ENCODE measurements at regions not wholly inside any gene's neighbourhood (a gene's known extent, or its start where the extent isn't known, plus 50 kb on each side); places are given as distances from the start of the nearest gene placed in this dataset.
A peak's percentile ranks its signal among the peaks of the same experiment; 100 is the strongest.
"Not testable (repeated sequence)": the region's sequence is repeated elsewhere in the genome, so short reads cannot be mapped to it uniquely, and the experiment has no call there.

DNA sequence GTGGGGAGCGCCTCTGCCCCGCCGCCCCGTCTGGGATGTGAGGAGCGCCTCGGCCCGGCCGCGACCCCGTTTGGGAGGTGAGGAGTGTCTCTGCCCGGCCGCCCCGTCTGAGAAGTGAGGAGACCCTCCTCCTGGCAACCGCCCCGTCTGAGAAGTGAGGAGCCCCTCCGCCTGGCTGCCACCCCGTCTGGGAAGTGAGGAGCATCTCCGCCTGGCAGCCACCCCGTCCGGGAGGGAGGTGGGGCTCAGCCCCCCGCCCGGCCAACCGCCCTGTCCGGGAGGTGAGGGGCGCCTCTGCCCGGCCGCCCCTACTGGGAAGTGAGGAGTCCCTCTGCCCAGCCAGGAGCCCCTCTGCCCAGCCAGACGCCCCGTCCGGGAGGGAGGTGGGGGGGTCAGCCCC lies 61.8 kb upstream of the SVIL start:
- H3K4me1 ChIP-seq (ENCODE audit: control insufficient read depth in 4 of 4, insufficient read depth in 4 of 4, low read length in 3 of 4); H3K9me3 ChIP-seq (ENCODE audit: control insufficient read depth in 4 of 4, low read length in 3 of 4); H3K27ac ChIP-seq (ENCODE audit: low read depth in 1 of 2, low read length in 2 of 2); DNase-seq (ENCODE audit: low spot score); H3K9ac ChIP-seq (ENCODE audit: low read depth in 1 of 2, low read length in 2 of 2); H3K36me3 ChIP-seq (ENCODE audit: control insufficient read depth in 4 of 4, insufficient read depth in 3 of 4, low read depth in 1 of 4, low read length in 3 of 4); H3K27me3 ChIP-seq (ENCODE audit: control insufficient read depth in 4 of 4, insufficient read depth in 4 of 4, low read length in 3 of 4); H3K4me3 ChIP-seq (ENCODE audit: low read depth in 1 of 3, low read length in 3 of 3): not testable (repeated sequence)
- WGBS, result 96% methylated on average over 30 of the region's 30 CpGs

DNA sequence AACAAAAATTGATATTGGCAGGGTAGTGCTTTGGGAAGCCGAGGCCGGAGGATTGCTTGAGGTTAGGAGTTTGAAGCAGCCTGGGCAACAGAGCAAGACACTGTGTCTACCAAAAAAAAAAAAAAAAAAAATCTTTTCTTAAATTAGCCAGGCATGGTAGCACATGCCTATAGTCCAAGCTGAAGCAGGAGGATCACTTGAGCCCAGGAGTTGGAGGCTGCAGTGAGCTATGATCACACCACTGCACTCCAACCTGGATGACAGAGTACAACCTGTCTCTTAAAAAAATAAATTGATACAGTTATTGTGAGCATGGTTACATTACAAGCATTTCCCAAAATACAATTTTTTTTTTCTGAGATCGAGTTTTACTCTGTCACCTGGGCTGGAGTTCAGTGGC lies 59.4 kb upstream of the SVIL start:
- H3K9ac ChIP-seq (ENCODE audit: low read depth in 1 of 2, low read length in 2 of 2), result no peak overlapping the region
- 97% methylated on average over 3 of the region's 3 CpGs for WGBS

DNA sequence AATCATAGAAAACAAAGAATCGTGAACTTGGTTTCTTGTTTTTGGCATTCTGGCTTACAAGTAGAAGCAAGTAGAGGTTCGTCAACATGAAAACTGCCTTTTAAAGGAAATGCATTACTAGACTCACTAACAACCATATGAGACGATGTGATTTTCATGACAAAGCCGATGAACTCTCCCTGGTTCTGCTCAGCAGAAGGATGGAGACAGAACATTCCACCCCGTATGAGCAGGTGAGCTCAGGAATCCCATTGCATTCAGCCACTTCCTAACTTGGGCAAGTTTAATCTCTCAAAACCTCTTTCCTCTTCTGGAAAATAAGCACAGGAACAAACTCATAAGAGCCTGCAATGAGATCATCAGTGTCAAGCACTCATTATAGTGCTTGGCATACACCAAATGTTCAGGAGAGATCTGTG lies 57.4 kb upstream of the SVIL start:
- Histone ChIP-seq H3K4me3 (ENCODE audit: low read depth in 1 of 3, low read length in 3 of 3) (no peak overlapping the region), H3K27me3 (ENCODE audit: control insufficient read depth in 4 of 4, insufficient read depth in 4 of 4, low read length in 3 of 4) (no peaks in the 10 kb centered on the region), H3K27ac (ENCODE audit: low read depth in 1 of 2, low read length in 2 of 2) (peak overlapping the region in 1 of 2 donors; percentile 37), H3K9me3 (ENCODE audit: control insufficient read depth in 4 of 4, low read length in 3 of 4) (no peaks in the 10 kb centered on the region), H3K36me3 (ENCODE audit: control insufficient read depth in 4 of 4, insufficient read depth in 3 of 4, low read depth in 1 of 4, low read length in 3 of 4) (peaks cover 0 to 2% (median 0%) of the 10 kb centered on the region in 4 donors), H3K9ac (ENCODE audit: low read depth in 1 of 2, low read length in 2 of 2) (no peak overlapping the region), H3K4me1 (ENCODE audit: control insufficient read depth in 4 of 4, insufficient read depth in 4 of 4, low read length in 3 of 4) (peaks cover 3 to 14% (median 8%) of the 10 kb centered on the region in 4 donors)
- 78% methylated on average over 5 of the region's 5 CpGs for WGBS
- no peak for TF ChIP-seq HNF4G (IDR thresholded peaks at IDR 0.05)
- TF ChIP-seq YY1 (IDR thresholded peaks at IDR 0.05), result no peak
- TF ChIP-seq NR2F2 (IDR thresholded peaks at IDR 0.05), result no peak
- TF ChIP-seq FOXA2 (IDR thresholded peaks at IDR 0.05), result no peak
- TF ChIP-seq, protein P1, sequence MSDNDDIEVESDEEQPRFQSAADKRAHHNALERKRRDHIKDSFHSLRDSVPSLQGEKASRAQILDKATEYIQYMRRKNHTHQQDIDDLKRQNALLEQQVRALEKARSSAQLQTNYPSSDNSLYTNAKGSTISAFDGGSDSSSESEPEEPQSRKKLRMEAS (IDR thresholded peaks at IDR 0.05), result no peak
- no peak for TF ChIP-seq FOXA1 (IDR thresholded peaks at IDR 0.05)
- no peak for TF ChIP-seq EGR1 (IDR thresholded peaks at IDR 0.05; ENCODE audit: low read depth in 2 of 2)
- TF ChIP-seq SP1 (IDR thresholded peaks at IDR 0.05), result no peak
- TF ChIP-seq, protein P2, sequence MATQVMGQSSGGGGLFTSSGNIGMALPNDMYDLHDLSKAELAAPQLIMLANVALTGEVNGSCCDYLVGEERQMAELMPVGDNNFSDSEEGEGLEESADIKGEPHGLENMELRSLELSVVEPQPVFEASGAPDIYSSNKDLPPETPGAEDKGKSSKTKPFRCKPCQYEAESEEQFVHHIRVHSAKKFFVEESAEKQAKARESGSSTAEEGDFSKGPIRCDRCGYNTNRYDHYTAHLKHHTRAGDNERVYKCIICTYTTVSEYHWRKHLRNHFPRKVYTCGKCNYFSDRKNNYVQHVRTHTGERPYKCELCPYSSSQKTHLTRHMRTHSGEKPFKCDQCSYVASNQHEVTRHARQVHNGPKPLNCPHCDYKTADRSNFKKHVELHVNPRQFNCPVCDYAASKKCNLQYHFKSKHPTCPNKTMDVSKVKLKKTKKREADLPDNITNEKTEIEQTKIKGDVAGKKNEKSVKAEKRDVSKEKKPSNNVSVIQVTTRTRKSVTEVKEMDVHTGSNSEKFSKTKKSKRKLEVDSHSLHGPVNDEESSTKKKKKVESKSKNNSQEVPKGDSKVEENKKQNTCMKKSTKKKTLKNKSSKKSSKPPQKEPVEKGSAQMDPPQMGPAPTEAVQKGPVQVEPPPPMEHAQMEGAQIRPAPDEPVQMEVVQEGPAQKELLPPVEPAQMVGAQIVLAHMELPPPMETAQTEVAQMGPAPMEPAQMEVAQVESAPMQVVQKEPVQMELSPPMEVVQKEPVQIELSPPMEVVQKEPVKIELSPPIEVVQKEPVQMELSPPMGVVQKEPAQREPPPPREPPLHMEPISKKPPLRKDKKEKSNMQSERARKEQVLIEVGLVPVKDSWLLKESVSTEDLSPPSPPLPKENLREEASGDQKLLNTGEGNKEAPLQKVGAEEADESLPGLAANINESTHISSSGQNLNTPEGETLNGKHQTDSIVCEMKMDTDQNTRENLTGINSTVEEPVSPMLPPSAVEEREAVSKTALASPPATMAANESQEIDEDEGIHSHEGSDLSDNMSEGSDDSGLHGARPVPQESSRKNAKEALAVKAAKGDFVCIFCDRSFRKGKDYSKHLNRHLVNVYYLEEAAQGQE (IDR thresholded peaks at IDR 0.05), result no peak
- TF ChIP-seq RAD21 (IDR thresholded peaks at IDR 0.05), result no peak
- no peak for TF ChIP-seq ATF3 (IDR thresholded peaks at IDR 0.05)
- DNase-seq (ENCODE audit: low spot score), result no peak

More for the DNA sequence above, 59.4 kb upstream of the SVIL start:
- H3K27ac ChIP-seq (ENCODE audit: low read depth in 1 of 2, low read length in 2 of 2), result no peak overlapping the region
- H3K4me3 ChIP-seq (ENCODE audit: low read depth in 1 of 3, low read length in 3 of 3), result no peak overlapping the region
- no peaks in the 10 kb centered on the region for H3K9me3 ChIP-seq (ENCODE audit: control insufficient read depth in 4 of 4, low read length in 3 of 4)
- no peak for DNase-seq (ENCODE audit: low spot score)
- TF ChIP-seq ZBTB33 (IDR thresholded peaks at IDR 0.05) (no peak), YY1 (IDR thresholded peaks at IDR 0.05) (no peak), RAD21 (IDR thresholded peaks at IDR 0.05) (no peak), JUND (IDR thresholded peaks at IDR 0.05) (no peak), NR2F2 (IDR thresholded peaks at IDR 0.05) (no peak)
- TF ChIP-seq, protein P1 (IDR thresholded peaks at IDR 0.05), result no peak
- H3K4me1 ChIP-seq (ENCODE audit: control insufficient read depth in 4 of 4, insufficient read depth in 4 of 4, low read length in 3 of 4), result no peaks in the 10 kb centered on the region
- peaks cover 0 to 2% (median 0%) of the 10 kb centered on the region in 4 donors for H3K36me3 ChIP-seq (ENCODE audit: control insufficient read depth in 4 of 4, insufficient read depth in 3 of 4, low read depth in 1 of 4, low read length in 3 of 4)
- no peaks in the 10 kb centered on the region for H3K27me3 ChIP-seq (ENCODE audit: control insufficient read depth in 4 of 4, insufficient read depth in 4 of 4, low read length in 3 of 4)
